Naive B cell (primary cell): ENCODE measurements at regions not wholly inside any gene's neighbourhood (a gene's known extent, or its start where the extent isn't known, plus 50 kb on each side); places are given as distances from the start of the nearest gene placed in this dataset.
A peak's percentile ranks its signal among the peaks of the same experiment; 100 is the strongest.

Experiments
- ATAC-seq, 2 donors: fragments of 150-1000 bp; cut with Tn5 transposase; 2 replicates each; pipeline ENCODE4 v1.10.0; 2021; ENCODE audit warnings: low read depth in 2 of 2, mild to moderate bottlenecking in 2 of 2, moderate library complexity in 2 of 2
- DNase-seq: peaks from one replicate; pipeline ENCODE4 v3.0.0; 2022
- H3K27ac Mint-ChIP-seq, 6 donors: one replicate each; pipeline ENCODE4 v1.8.0; 2020 to 2022; ENCODE audit warnings: mild to moderate bottlenecking in 6 of 6, mixed read lengths in 6 of 6, moderate library complexity in 5 of 6, inconsistent platforms in 2 of 6
- H3K27me3 Mint-ChIP-seq, 3 donors: one replicate each; pipeline ENCODE4 v1.8.0; 2021 to 2022; ENCODE audit warnings: mixed read lengths in 3 of 3, mild to moderate bottlenecking in 1 of 3
- H3K36me3 Mint-ChIP-seq, 2 donors: one replicate each; pipeline ENCODE4 v1.8.0; 2020 to 2022; ENCODE audit warnings: mixed read lengths in 2 of 2, inconsistent platforms in 1 of 2, mild to moderate bottlenecking in 1 of 2
- H3K4me1 Mint-ChIP-seq, 3 donors: one replicate each; pipeline ENCODE4 v1.8.0; 2020 to 2022; ENCODE audit warnings: mixed read lengths in 3 of 3, inconsistent platforms in 1 of 3, mild to moderate bottlenecking in 1 of 3, moderate library complexity in 1 of 3
- H3K4me3 Mint-ChIP-seq, 8 donors: one replicate each; pipeline ENCODE4 v1.8.0; 2020 to 2022; ENCODE audit warnings: mild to moderate bottlenecking in 8 of 8, mixed read lengths in 8 of 8, moderate library complexity in 8 of 8, inconsistent platforms in 2 of 8
- H3K9me3 Mint-ChIP-seq, 7 donors: one replicate each; pipeline ENCODE4 v1.8.0; 2020 to 2022; ENCODE audit warnings: mixed read lengths in 7 of 7, mild to moderate bottlenecking in 5 of 7, inconsistent platforms in 2 of 7, moderate library complexity in 1 of 7

- peaks cover 0 to 6% (median 0%) of the 10 kb centered on the region in 7 donors for H3K9me3 Mint-ChIP-seq
- DNase-seq: no peak
- H3K4me1 Mint-ChIP-seq: no peaks in the 10 kb centered on the region
- no peaks in the 10 kb centered on the region for H3K36me3 Mint-ChIP-seq
- H3K4me3 Mint-ChIP-seq: no peak overlapping the region
- peaks cover 0 to 4% (median 0%) of the 10 kb centered on the region in 3 donors for H3K27me3 Mint-ChIP-seq
- no peak overlapping the region for H3K27ac Mint-ChIP-seq
- no peak for ATAC-seq
These were observed 376.1 kb upstream of the MCTP2 start for GRCh38 chr15:93855181-93855826.

DNA sequence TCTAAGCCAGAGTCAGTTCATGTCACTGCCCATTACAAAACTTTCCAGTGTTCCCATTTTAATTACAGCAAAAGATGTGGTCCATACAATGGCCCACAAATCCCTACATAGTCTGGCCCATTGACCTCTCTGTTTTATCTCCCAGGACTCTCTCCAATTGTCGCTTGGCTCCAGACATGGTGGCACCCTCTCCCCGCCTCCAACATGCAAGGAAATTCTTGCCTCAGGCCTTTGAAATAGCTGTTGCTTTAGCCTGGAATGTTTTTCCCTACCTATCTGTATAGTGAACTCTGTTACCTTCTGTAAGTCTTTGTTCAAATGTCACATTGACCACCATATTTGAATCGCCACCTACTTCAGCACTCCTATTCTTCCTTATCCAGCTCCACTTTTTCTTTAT, 377.3 kb upstream of the MCTP2 start:
- H3K27ac Mint-ChIP-seq: no peak overlapping the region

GRCh38 chr15:93852761-93853160, 378.6 kb upstream of the MCTP2 start:
- no peak for DNase-seq
- Mint-ChIP-seq H3K4me1 (no peaks in the 10 kb centered on the region), H3K36me3 (no peaks in the 10 kb centered on the region), H3K27me3 (peaks cover 0 to 4% (median 0%) of the 10 kb centered on the region in 3 donors), H3K9me3 (peaks cover 0 to 6% (median 0%) of the 10 kb centered on the region in 7 donors), H3K4me3 (no peak overlapping the region), H3K27ac (no peak overlapping the region)
- no peak for ATAC-seq

More for the DNA sequence above, 377.3 kb upstream of the MCTP2 start:
- H3K36me3 Mint-ChIP-seq: no peaks in the 10 kb centered on the region
- H3K9me3 Mint-ChIP-seq: peaks cover 0 to 6% (median 0%) of the 10 kb centered on the region in 7 donors
- H3K4me1 Mint-ChIP-seq: no peaks in the 10 kb centered on the region
- peaks cover 0 to 4% (median 0%) of the 10 kb centered on the region in 3 donors for H3K27me3 Mint-ChIP-seq
- ATAC-seq: no peak
- no peak overlapping the region for H3K4me3 Mint-ChIP-seq
- DNase-seq: no peak

- Mint-ChIP-seq H3K4me3 (no peak overlapping the region), H3K27me3 (peaks cover 0 to 6% (median 0%) of the 10 kb centered on the region in 3 donors), H3K27ac (no peak overlapping the region), H3K36me3 (no peaks in the 10 kb centered on the region), H3K9me3 (peaks cover 0 to 6% (median 0%) of the 10 kb centered on the region in 7 donors), H3K4me1 (no peaks in the 10 kb centered on the region)
- DNase-seq (no peak), ATAC-seq (no peak)
These were observed 382.9 kb upstream of the MCTP2 start for GRCh38 chr15:93848490-93848889.

DNA sequence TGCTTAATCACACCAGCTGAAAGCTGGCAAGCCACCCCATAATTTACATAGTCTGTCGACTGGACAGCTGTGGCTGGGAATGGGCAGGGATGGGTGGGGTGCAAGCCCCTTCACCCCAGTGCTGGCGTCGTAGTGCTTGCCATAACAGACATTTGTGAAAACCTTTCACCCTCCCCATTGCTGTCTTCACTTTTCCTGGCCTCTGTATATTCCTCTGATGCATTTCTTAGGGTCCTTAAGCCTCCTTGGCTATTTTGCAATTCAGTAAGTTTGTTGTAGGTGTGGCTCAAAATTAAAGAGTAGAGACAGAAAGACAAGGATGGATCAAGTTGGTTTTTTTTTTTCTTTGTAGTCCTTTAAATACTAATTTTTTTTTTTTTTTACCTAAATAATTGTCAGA, 383.3 kb upstream of the MCTP2 start:
- H3K36me3 Mint-ChIP-seq: no peaks in the 10 kb centered on the region
- H3K4me1 Mint-ChIP-seq: no peaks in the 10 kb centered on the region
- DNase-seq (no peak), ATAC-seq (no peak)
- peaks cover 0 to 6% (median 0%) of the 10 kb centered on the region in 3 donors for H3K27me3 Mint-ChIP-seq
- H3K9me3 Mint-ChIP-seq: peaks cover 0 to 8% (median under 1%) of the 10 kb centered on the region in 7 donors
- H3K27ac Mint-ChIP-seq: no peak overlapping the region
- H3K4me3 Mint-ChIP-seq: no peak overlapping the region

DNA sequence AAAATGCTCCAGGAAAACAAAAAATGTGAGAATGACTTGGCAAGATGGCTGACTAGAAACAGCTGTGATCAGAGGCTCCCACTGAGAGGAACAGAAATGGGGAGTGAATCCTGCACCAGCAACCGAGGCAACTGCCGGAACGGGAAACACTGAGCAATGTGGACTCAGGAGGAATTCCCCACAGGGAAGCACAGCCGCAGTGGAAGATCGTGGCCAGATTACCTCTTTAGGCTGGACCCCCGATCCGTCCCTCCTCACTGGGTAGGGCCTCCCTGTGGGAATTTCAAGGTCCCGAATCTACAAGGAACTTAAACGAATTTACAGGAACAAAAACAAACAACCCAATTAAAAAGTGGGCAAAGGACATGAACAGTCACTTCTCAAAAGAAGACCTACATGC, 385.2 kb upstream of the MCTP2 start:
- Mint-ChIP-seq H3K4me3 (no peak overlapping the region), H3K27ac (no peak overlapping the region), H3K4me1 (no peaks in the 10 kb centered on the region), H3K27me3 (peaks cover 0 to 6% (median 0%) of the 10 kb centered on the region in 3 donors), H3K36me3 (no peaks in the 10 kb centered on the region), H3K9me3 (peaks cover 0 to 10% (median 4%) of the 10 kb centered on the region in 7 donors)
- DNase-seq (no peak), ATAC-seq (no peak)

DNA sequence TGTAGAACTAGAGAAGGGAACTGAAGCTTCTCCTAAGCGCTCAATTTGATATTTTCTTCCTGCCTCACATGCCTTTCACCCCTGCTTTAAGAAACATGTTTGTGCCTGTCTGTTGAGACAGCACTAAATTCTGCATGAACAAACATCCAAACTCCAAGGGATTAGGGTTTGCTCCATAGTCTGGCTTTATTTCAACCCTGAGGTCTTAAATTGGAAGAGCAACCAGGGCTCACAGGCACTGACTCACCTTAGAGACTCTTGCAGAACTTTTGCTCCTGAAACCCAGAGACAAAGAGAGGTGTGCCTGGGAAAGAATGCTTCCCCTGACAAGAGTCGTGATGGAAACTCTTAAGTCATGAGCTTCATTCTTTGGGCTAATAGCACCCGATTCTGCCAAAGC, 393.9 kb upstream of the MCTP2 start:
- DNase-seq (no peak), ATAC-seq (no peak)
- Mint-ChIP-seq H3K9me3 (peaks cover 3 to 12% (median 4%) of the 10 kb centered on the region in 7 donors), H3K27ac (peak overlapping the region in 1 of 6 donors; percentile 34), H3K36me3 (no peaks in the 10 kb centered on the region), H3K27me3 (no peaks in the 10 kb centered on the region), H3K4me3 (no peak overlapping the region), H3K4me1 (no peaks in the 10 kb centered on the region)

DNA sequence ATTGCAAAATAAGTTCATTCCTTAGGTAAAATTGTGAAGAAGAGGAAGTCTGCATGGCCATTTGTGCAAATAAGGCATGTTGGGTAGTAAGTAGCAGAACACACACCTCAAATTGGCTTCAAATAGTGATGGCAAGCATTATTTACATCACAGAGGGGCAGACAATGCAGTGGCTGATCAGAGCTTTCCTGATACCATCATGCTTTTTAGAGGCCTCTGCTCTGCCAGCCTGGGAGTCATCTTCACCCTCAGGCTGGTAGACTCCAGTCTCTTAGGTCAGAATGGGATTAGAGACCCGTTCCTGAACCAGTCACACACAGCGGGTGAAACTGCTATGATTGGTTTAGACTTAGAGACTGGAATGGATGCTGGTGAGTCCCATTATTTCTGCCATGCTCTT, 396.0 kb upstream of the MCTP2 start:
- H3K36me3 Mint-ChIP-seq: no peaks in the 10 kb centered on the region

DNA sequence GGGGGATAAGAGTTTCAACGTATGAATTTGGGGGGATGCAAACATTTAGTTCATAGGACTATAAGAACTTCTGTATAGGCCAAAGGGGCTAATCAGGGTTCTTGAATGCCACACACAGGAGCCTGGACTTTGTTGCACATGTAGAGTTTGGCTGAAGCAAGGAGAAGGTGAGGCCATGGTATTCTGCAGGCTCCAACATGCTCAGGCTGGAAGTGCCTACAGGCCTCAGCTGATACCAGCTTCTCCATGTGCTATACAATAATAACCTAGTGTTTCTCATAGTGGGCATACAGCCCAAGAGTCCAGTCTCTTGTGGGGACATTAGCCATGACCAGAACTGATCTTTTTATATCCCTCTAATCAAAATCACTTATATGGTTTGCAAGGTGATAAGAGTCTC, 399.7 kb upstream of the MCTP2 start:
- Mint-ChIP-seq H3K9me3 (peaks cover 0 to 3% (median 0%) of the 10 kb centered on the region in 7 donors), H3K27me3 (no peaks in the 10 kb centered on the region), H3K4me1 (no peaks in the 10 kb centered on the region), H3K27ac (no peak overlapping the region), H3K4me3 (no peak overlapping the region), H3K36me3 (no peaks in the 10 kb centered on the region)
- ATAC-seq: no peak
- no peak for DNase-seq

More for the DNA sequence above, 396.0 kb upstream of the MCTP2 start:
- H3K4me3 Mint-ChIP-seq: no peak overlapping the region
- no peak for DNase-seq
- H3K4me1 Mint-ChIP-seq: no peaks in the 10 kb centered on the region
- ATAC-seq: no peak
- H3K27ac Mint-ChIP-seq: no peak overlapping the region
- H3K27me3 Mint-ChIP-seq: no peaks in the 10 kb centered on the region
- H3K9me3 Mint-ChIP-seq: peaks cover 0 to 5% (median 1%) of the 10 kb centered on the region in 7 donors

- ATAC-seq: no peak
- no peak for DNase-seq
- Mint-ChIP-seq H3K4me1 (no peaks in the 10 kb centered on the region), H3K9me3 (no peaks in the 10 kb centered on the region), H3K27ac (no peak overlapping the region), H3K36me3 (no peaks in the 10 kb centered on the region), H3K4me3 (no peak overlapping the region), H3K27me3 (no peaks in the 10 kb centered on the region)
These were observed 400.9 kb upstream of the MCTP2 start for GRCh38 chr15:93830221-93831080.

DNA sequence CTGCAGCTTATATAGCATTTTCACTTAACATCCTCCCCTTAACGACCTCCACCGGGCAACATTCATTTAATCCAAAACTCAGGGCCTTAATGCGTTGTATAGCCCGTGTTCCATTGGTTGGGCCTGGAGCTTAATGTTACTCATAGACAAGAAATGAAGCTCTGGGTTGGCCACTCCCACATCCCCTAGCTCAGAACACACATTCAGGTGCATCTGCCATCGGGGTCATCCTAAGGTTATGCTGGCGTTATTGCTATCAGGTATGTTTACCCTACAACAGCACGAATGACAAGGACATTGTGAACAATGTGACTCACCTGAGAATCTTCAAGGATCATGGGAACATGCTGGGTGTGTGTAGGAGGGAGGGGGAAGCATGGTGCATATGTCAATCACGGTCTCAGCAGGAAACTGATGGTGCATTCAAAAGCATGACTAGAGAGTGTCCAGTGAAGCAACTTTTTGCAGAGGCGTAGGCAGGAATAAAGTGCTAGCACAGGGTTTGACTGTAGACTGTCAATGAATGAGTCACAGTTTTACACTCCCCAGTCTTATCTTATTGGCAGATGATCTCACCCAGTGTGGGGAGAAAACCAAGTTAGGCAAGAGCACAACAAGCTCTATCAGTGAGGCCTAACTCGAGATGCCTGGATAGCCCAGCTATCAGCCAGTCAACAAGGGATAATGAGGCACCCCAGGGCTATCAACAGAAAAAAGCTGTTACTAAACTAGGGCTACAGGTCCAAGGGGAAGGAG, 402.1 kb upstream of the MCTP2 start:
- Mint-ChIP-seq H3K36me3 (no peaks in the 10 kb centered on the region), H3K4me1 (no peaks in the 10 kb centered on the region), H3K27ac (peak overlapping the region in 1 of 6 donors; percentile 16), H3K9me3 (no peaks in the 10 kb centered on the region), H3K27me3 (no peaks in the 10 kb centered on the region), H3K4me3 (no peak overlapping the region)
- no peak for ATAC-seq
- DNase-seq: no peak

GRCh38 chr15:93826790-93827189, 404.6 kb upstream of the MCTP2 start:
- Mint-ChIP-seq H3K9me3 (no peaks in the 10 kb centered on the region), H3K27me3 (no peaks in the 10 kb centered on the region), H3K4me1 (no peaks in the 10 kb centered on the region), H3K36me3 (no peaks in the 10 kb centered on the region), H3K27ac (no peak overlapping the region), H3K4me3 (no peak overlapping the region)
- DNase-seq (no peak), ATAC-seq (no peak)

DNA sequence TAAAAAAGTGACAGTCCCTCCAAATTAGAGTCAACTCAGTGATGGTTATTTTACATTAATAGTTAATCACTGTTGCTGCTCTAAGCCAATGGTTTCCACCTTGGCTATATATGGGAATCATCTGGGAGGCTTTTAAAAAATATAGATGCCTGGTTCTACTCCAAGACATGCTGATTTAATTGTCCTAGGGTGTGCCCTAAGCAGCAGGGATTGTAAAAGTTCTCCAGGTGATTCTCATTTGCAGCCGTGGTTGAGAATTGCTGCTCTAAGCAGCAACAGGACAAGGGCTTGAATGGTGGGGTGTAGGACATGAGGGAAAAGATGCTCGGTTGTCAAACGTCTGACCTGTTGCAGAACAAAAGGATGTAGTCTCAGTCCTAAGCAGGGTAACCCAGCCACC, 405.1 kb upstream of the MCTP2 start:
- no peaks in the 10 kb centered on the region for H3K4me1 Mint-ChIP-seq
- H3K27me3 Mint-ChIP-seq: no peaks in the 10 kb centered on the region
- H3K4me3 Mint-ChIP-seq: no peak overlapping the region
- no peaks in the 10 kb centered on the region for H3K9me3 Mint-ChIP-seq
- no peak for ATAC-seq
- H3K27ac Mint-ChIP-seq: no peak overlapping the region
- no peak for DNase-seq
- no peaks in the 10 kb centered on the region for H3K36me3 Mint-ChIP-seq
